OCI-LY7 (cell line): ENCODE measurements at regions not wholly inside any gene's neighbourhood (a gene's known extent, or its start where the extent isn't known, plus 50 kb on each side); places are given as distances from the start of the nearest gene placed in this dataset.

Source experiments
- BruUV-seq: library from RNA; stranded (reverse); fragments of 400-500 nt; replicated peaks from 2 replicates; lab custom pipeline; 2021; lab: Mats Ljungman, UMichigan
- CTCF ChIA-PET: fragments of 300-600 bp; sonication (Branson Sonifier 250); formaldehyde crosslinking; loops from one replicate; lab custom pipeline; 2022; ENCODE audit warnings: antibody characterized with exemption; ENCODE audit not compliant: unreplicated experiment; lab: Charles Lee
- POLR2A ChIA-PET: fragments of 300-600 bp; sonication (Branson Sonifier 250); formaldehyde crosslinking; loops from one replicate; lab custom pipeline; 2022; ENCODE audit warnings: antibody characterized with exemption; lab: Charles Lee
- DNase-seq: peaks from one replicate; pipeline ENCODE4 v3.0.0-alpha.2; 2015; ENCODE audit warnings: low spot score
- H2AFZ ChIP-seq: fragments of 200-600 bp; sonication (generic), shearing (Covaris generic); 2 replicates; pipeline ENCODE4 v1.6.1; 2014; ENCODE audit warnings: mild to moderate bottlenecking, antibody characterized with exemption, low read length, moderate library complexity
- H3K27ac ChIP-seq: fragments of 200-600 bp; sonication (generic); 2 replicates; pipeline ENCODE4 v1.5.1; 2014; ENCODE audit warnings: mixed run types, low read depth, mild to moderate bottlenecking, moderate library complexity, low read length, inconsistent platforms; ENCODE audit not compliant: poor library complexity, severe bottlenecking
- H3K36me3 ChIP-seq: fragments of 200-600 bp; sonication (generic); 2 replicates; pipeline ENCODE4 v1.6.1; 2014; ENCODE audit warnings: mild to moderate bottlenecking, antibody characterized with exemption, low read length, moderate library complexity, mixed read lengths; ENCODE audit not compliant: insufficient read depth
- H3K4me1 ChIP-seq: fragments of 200-600 bp; sonication (generic); 2 replicates; pipeline ENCODE4 v1.5.1; 2014; ENCODE audit warnings: mild to moderate bottlenecking, low read length; ENCODE audit not compliant: insufficient read depth, poor library complexity, severe bottlenecking
- H3K4me2 ChIP-seq: fragments of 200-600 bp; sonication (generic); 2 replicates; pipeline ENCODE4 v1.6.1; 2014; ENCODE audit warnings: mild to moderate bottlenecking, low read length
- H3K4me3 ChIP-seq: fragments of 200-600 bp; sonication (generic); 2 replicates; pipeline ENCODE4 v1.5.1; 2014; ENCODE audit warnings: mild to moderate bottlenecking, low read depth, low read length; ENCODE audit not compliant: poor library complexity, severe bottlenecking
- H3K79me2 ChIP-seq: fragments of 200-600 bp; sonication (generic); 2 replicates; pipeline ENCODE4 v1.6.1; 2016; ENCODE audit warnings: low read depth, mild to moderate bottlenecking, low read length, moderate library complexity, mixed read lengths; ENCODE audit not compliant: insufficient read depth
- H3K9me2 ChIP-seq: fragments of 200-600 bp; sonication (generic); 2 replicates; pipeline ENCODE4 v1.6.1; 2016; ENCODE audit warnings: mild to moderate bottlenecking, low read length, mixed read lengths; ENCODE audit not compliant: insufficient read depth
- H3K9me3 ChIP-seq: fragments of 200-600 bp; sonication (generic); 2 replicates; pipeline ENCODE4 v1.6.1; 2014; ENCODE audit warnings: mild to moderate bottlenecking, mixed run types, low read length, mixed read lengths
- H4K20me1 ChIP-seq: fragments of 200-600 bp; sonication (generic); 2 replicates; pipeline ENCODE4 v1.6.1; 2014; ENCODE audit warnings: mild to moderate bottlenecking, antibody characterized with exemption, low read length, moderate library complexity, mixed read lengths; ENCODE audit not compliant: insufficient read depth
- CTCF ChIP-seq: fragments of 200-600 bp; sonication (generic); conservative IDR thresholded peaks from 2 replicates; pipeline ENCODE4 v1.5.1; 2014; ENCODE audit warnings: mild to moderate bottlenecking, antibody characterized with exemption, low read length, moderate library complexity, mixed read lengths
- EZH2phosphoT487 ChIP-seq: fragments of 200-600 bp; sonication (generic); IDR thresholded peaks from 2 replicates; pipeline ENCODE4 v1.6.1; 2018; ENCODE audit warnings: low read depth, borderline replicate concordance, mild to moderate bottlenecking, mixed run types, antibody characterized with exemption, low read length, moderate library complexity, mixed read lengths
- intact Hi-C: fragments of 100-400 bp; cut with micrococcal nuclease; formaldehyde crosslinking; loops from one replicate; pipeline ENCODE4 v1.10.0; 2022; ENCODE audit not compliant: unreplicated experiment

DNA sequence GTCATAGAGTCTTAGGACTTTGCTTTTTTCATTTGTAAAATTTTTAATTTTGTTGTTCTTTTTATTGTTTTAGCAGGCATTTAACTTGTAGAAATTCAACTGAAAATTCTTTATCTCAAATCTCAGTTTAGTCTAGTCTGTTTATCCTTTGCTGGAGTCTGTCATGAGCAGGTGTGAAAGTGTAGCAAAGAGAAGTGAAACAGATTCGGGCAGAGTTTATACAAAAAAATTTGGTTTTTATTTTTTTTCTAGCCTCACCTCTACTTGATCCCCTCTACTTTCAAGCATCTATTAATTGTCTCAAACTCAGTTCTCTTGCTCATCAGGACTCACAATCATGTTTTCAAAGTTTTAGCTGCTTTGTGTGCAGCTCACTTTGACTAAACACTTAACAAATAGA is 655.2 kb downstream of the HDGFL1 start:
- DNase-seq: no peak
- intact Hi-C loops: no loop called here
- no peaks in the 10 kb centered on the region for H3K9me3 ChIP-seq
- TF ChIP-seq CTCF (no peak), EZH2phosphoT487 (no peak)
- no peaks in the 10 kb centered on the region for H3K79me2 ChIP-seq
- no peak overlapping the region for H2AFZ ChIP-seq
- H3K36me3 ChIP-seq: no peaks in the 10 kb centered on the region
- BruUV-seq: no TSS peak
- H4K20me1 ChIP-seq: no peaks in the 10 kb centered on the region
- no peak overlapping the region for H3K4me2 ChIP-seq
- no peaks in the 10 kb centered on the region for H3K9me2 ChIP-seq
- no peak overlapping the region for H3K27ac ChIP-seq
- H3K4me3 ChIP-seq: no peak overlapping the region
- ChIA-PET CTCF (no interaction called here), POLR2A (no interaction called here)
- H3K4me1 ChIP-seq: no peaks in the 10 kb centered on the region

DNA sequence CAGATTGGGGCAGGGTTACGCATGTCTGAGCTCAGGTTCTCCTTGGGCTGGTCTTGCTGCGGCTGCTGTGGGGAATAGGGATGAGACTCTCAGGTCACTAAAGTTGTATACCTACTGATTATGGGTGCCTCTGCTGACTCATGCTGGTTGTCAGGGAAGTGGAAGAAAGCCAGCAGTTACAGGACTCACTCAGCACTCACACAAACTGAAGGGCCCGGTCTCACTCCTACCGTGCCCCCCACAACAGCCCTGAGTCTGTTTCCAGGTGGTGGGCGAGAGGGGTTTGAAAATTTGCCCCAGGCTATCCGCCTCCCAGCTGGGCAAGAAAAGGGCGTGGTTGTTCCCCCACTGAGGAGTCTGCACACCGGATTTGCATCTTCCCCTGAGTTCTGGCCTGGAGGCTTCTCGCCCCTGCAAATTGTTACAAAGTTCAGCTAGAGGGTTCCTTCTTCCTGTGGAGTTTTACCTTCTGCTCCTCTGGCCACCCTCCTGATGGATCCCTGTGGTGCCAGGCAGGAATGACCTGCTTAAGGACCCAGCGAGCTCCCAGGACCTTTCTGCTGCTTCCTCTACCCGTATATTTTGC is 659.2 kb downstream of the HDGFL1 start:
- no TSS peak for BruUV-seq
- TF ChIP-seq CTCF (no peak), EZH2phosphoT487 (no peak)
- H3K4me3 ChIP-seq: no peak overlapping the region
- no peaks in the 10 kb centered on the region for H3K36me3 ChIP-seq
- H3K9me3 ChIP-seq: no peaks in the 10 kb centered on the region
- POLR2A ChIA-PET: no interaction called here
- no peaks in the 10 kb centered on the region for H3K79me2 ChIP-seq
- H4K20me1 ChIP-seq: no peaks in the 10 kb centered on the region
- no peaks in the 10 kb centered on the region for H3K9me2 ChIP-seq
- H3K27ac ChIP-seq: no peak overlapping the region
- intact Hi-C loops: no loop called here
- CTCF ChIA-PET: no interaction called here
- H2AFZ ChIP-seq: no peak overlapping the region
- no peak overlapping the region for H3K4me2 ChIP-seq
- DNase-seq: no peak
- no peaks in the 10 kb centered on the region for H3K4me1 ChIP-seq

DNA sequence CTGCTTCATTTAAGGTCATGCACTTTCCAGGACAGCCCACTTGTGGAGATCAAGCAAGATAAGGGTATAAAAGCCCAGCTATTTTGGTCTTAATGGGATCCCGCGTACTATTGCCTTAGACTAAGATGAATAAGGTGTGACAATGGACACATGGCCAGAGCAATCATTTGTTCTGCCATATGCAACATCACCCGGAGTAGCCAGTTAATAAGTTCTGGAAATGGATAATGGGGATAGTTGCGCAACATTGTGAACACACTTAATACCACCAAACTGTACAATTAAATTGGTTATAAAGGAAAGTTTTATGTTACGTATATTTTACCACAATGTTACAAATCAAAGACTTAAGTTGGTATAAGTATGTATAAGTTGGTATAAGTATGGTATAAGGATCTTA is 674.5 kb downstream of the HDGFL1 start:
- Histone ChIP-seq H4K20me1 (no peaks in the 10 kb centered on the region), H3K9me3 (no peaks in the 10 kb centered on the region), H2AFZ (no peak overlapping the region), H3K27ac (no peak overlapping the region), H3K36me3 (no peaks in the 10 kb centered on the region), H3K4me1 (no peaks in the 10 kb centered on the region), H3K9me2 (no peaks in the 10 kb centered on the region), H3K4me2 (no peak overlapping the region), H3K4me3 (no peak overlapping the region), H3K79me2 (no peaks in the 10 kb centered on the region)
- intact Hi-C loops: no loop called here
- TF ChIP-seq CTCF (no peak), EZH2phosphoT487 (no peak)
- BruUV-seq: no TSS peak
- DNase-seq: no peak
- CTCF ChIA-PET: no interaction called here
- POLR2A ChIA-PET: interaction anchor here (0.6 kb wide), 2 partner anchors 118 to 405 kb away, joined by 3 read pairs; no protein-coding TSS in a partner anchor
